ENCODE measurements at regions not wholly inside any gene's neighbourhood (a gene's known extent, or its start where the extent isn't known, plus 50 kb on each side); places are given as distances from the start of the nearest gene placed in this dataset.

DNA sequence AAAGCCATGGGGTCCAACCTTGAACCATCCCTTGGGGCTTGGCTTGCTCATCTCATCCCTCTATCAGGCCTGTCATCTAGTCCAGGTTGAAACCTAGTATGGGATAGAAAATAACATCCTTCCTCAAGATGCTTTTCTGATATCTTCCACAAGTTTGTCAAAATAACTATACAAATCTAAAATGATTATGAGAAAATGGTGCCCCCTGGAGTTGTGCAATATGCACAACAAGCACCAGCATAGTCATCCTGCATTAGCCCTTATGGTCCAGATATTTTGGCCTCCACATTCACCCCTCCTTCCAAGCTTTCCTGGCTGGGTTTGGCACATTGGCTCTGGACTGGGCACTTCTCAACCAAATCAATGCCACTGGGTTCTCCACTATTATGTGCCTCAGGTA, 101.2 kb downstream of the TBX19 start:
- DNase-seq = no peak

DNA sequence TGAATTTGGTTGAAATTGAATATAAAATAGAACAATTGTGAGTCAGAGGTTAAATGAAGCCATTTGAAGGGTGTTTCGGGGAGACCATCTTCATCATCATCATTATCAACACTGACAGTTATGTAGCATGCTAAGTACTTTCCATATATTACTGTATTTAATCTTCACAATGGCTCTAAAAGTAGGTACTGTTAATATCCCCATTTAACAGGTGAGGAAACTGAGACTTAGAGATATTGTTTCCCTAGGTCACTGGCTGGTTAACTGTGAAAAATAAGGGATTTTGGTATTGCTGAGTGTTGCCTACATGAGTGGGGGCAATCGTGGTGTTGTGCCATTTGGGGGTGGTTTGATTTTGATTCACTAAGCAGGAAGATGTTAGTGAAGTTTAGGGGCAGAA, 100.3 kb downstream of the TBX19 start:
- no peak for DNase-seq

DNA sequence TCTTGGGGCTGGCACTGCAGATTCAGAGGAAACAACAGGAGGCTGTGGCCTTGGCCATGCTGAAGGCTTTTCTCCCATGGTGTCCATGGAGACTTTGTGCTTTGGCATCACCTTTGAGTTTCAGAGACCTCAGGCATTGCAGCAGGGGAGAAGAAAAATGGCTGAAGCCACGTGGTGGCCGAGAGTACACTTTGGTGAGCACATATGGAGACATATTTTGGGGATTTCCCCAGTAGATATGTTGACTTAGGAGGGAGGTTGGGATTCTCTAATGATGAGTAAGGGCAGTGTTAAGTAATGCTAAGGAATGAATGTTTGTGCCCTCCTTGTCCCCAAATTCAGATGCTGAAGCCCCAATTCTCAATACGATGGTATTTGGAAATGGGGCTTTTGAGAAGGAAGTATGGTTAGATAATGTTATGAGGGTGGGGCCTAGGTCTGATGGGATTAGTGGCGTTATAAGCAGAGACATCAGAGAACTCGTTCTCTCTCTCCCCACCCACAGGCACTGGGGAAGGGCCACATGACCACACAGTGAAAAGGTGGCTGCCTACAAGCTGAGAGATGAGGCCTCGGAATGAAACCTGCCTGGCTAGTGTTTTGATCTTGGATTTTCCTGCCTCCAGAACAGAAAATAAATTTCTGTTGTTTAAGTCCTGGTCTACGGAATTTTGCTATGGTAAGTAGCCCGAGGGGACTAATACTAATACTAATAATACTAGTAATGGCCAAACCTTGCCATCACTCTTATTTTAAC, 98.6 kb downstream of the TBX19 start:
- DNase-seq = no peak

DNA sequence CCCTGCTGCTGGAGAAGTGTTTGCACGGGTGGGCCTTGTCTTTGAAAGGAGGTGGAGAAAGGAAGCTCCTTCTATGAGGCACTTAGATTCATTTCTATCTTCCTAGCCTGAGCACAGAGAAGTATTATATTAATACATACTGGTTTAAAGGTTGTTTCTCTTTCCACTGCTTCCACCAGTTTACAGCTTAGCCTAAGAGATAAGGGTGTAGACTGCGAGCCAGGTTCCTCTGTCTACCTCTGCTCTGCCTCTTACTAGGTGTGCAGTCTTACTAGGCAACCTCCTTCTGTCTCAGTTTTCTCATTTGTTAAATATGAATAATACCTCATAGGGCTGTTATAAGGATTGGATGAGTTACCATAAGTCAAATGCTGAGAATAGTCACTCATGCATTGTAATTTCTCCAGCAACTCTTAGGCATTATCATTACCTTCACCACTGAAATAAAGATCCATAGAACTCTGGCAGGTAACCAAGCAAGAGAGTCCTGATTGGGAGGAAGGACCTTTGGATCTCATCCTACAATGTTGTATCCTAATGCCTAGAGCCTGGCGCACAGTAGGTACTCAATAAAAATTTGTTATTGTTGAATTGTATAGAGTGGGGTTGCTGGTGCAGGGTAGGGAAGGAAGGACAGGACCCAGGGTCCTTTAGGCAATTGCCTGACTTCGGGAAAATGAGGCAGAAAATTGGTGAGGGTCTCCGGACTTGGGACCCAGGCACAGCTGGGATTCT, 95.1 kb downstream of the TBX19 start:
- DNase-seq = no peak

DNA sequence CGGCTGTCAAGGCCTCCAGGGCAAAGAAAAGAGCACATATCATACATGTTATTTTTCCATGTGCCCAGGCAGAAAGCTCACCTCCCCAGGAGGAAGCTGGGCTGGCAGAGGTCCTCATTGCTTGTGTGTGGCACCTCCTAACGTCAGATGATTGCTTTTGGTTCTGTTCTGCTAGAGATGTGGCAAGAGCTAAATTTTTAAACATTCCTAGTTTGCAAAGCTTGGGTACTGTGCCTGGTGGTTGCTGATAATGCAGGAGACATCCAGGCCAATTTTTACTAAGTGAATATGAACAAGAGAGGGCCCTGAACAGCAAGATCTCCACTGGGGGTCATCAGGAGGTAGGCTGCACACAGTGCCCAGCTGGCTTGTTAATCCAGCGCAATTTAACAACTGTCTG, 93.9 kb downstream of the TBX19 start:
- DNase-seq = no peak

DNA sequence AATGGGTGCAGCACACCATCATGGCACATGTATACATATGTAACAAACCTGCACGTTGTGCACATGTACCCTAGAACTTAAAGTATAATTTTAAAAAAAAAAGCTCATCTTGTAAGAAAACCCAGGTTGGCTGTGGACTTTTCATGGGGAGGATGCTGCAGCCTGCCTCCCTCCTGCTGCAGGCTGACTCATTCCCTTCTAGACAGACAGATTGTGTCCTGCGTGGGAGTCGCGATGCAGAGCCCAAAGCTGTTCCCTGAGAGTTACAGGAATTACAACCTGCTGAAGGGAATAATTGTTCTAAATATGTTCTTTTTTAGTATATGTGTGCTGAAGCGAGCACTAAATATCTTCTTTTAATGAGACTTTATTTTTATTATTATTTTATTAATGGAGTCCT, 93.2 kb downstream of the TBX19 start:
- no peak for DNase-seq

DNA sequence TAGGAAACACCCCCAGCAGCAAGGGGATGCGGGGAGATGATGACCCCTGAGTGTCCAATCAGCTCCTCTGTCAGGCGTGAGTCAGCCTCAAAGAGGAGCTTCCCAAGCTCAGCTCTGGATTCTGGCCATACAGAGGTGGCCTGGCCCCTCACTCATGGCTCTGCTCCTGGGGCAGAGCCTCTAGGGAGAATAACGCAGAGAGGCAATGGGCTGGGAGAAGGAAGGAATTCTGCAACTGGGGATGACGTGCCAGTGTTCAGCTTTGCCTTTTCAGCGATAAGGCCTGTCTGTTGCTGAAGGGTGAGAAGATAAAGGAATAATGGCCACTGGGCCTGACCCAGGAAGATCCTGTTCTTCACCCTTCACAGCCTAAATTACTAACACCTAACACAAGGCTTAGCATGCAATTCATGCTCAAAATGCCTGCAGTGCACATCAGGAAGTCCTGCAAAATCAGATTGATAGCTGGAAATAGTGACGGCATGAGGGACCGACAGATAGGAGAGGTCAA, 92.2 kb downstream of the TBX19 start:
- no peak for DNase-seq

DNA sequence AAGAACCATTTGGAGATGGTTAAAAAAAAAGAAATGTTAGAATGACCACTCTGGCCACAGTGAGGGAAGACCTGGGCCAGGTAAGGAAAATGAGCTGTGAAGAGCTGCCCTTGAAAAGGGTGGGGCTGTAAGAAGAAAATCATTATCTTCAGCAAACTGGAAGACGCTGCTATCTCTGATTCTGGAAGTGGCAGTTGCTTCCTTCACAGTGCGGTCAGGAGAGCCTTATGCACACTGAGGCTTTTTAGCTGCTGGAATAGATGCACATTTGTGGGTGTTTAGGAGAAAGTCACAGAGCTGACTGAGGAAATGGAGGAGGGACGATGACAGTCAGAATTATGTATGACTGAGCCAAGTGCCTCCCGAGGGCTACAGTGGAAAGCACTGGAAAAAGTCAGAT, 91.6 kb downstream of the TBX19 start:
- no peak for DNase-seq

DNA sequence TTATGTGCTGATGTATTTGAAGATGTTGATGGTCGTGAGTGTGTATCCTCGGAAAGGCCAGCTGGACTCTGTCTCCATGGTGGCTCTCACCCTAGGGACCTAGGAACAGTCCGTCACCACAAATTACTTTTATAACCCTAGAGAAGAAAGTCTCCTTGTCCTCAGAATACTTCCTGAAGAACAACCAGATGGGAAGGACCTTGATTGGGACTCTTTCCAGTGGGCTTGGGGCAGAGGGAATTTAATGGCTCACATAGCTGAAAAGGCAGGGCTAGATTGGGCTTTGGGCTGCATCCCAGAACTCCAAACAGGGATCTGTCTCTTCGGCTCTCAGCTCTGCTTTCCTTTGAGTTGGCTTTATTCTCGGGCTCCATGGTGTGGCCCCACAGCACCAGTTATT, 90.8 kb downstream of the TBX19 start:
- no peak for DNase-seq

DNA sequence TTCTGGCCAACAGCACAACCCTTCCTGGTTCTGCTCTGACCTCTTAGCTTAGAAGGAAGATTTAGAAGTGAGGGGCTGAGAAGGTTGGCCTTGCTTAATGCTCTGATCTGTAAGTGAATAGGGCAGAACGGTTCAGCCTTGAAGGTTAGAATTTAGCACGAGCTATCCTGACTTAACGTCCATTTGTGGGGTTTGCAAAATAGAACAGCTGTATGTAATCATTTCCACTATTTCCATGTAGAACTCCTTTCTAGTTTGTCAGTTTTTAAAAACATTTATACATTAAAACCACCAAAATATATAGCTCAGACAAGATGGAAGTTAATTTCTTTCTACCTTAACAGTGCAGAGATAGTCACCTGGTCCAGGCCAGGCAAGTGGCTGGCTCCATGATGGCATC, 89.9 kb downstream of the TBX19 start:
- DNase-seq = no peak

DNA sequence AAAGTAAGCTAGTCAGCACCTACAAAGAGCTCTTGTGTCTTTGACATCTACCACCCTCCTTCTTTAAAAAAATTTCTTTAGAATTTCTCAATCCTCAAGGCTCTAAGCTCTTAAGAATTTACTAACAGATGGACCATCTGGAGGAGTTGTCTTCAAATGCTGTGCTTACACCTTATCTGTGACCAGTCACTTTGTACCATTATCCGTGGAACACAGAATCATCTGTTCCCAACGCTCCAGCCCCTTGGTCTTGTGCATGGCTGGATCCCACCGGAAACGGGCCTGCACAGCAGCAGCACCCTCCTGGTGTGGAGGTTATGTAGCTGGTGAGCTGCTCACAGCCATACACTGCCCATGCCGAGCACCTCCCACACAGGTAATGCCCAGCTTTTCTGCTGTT, 89.0 kb downstream of the TBX19 start:
- DNase-seq = no peak

DNA sequence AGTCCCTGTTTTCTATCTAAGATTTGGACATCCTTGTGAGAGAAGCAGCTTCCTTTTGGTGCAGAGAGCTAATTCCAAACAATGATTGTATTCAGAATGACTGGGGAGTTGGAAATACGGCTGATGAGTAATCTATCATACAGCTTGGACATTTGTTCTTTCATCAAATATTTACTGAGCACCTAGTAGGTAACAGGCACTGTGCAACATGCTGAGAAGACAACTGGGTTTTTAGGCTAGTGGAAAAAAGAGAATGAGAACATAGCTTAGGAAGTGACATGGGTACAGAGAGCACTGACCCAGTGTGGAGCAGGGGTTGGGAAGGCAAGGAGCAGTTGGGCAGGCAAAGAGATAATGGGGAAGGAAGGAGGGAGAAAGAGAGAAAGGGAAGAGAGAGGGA, 87.5 kb downstream of the TBX19 start:
- DNase-seq = no peak

DNA sequence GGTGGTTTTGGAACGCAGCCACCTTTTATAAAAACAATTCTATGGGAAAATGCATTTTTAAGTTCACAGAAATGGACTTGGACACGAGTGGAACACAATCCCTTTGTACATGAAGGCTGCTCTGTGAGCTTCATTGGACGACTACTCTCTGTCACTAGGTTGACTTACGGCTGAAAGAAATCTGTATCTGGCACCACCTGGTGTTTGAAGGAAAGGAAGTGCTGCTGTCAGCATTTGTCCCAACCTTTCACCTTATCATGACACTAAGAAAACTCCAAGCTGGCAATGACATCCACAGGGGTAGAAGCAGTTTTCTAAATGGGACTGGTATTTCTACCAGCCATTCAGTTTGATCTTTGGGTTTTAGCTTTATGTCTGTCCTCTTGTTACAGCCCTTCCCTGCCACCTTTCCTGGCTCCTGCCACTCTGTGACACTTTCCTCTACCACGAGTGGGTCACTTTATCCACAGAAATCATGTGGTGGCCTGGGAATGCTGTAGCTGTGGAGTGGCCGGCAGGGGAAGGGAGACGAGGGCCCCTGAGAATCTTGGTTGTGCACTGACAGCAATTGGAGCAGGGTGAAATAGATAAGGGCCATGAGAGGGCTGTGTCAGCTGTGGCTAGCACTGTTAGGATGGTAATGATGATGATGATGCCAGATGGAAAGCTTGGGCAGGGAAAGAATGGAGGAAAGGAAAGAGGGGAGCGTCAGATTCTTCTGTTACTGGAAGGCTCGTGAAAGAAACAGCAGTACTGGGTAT, 85.2 kb downstream of the TBX19 start:
- peak in 1 of 2 experiments; percentile 7 for DNase-seq
